Testis (tissue), 2 donors: ENCODE measurements at regions not wholly inside any gene's neighbourhood (a gene's known extent, or its start where the extent isn't known, plus 50 kb on each side); places are given as distances from the start of the nearest gene placed in this dataset.

ENCODE experiments used
- POLR2A ChIP-seq: fragments of 450-650 bp; IDR thresholded peaks from one replicate; pipeline ENCODE4 v1.6.1; 2017; ENCODE audit warnings: antibody characterized with exemption, mild to moderate bottlenecking, moderate library complexity
- TF ChIP-seq, protein P1 (sequence below), 3 experiments: fragments of 450-650 bp in 2 of 3; fragments of 200-600 bp in 1 of 3; sonication (generic) in 1 of 3; IDR thresholded peaks; one replicate each; pipeline ENCODE4 v1.5.1; 2016 to 2019; ENCODE audit warnings: antibody characterized with exemption in 3 of 3, mild to moderate bottlenecking in 2 of 3, moderate library complexity in 1 of 3

DNA sequence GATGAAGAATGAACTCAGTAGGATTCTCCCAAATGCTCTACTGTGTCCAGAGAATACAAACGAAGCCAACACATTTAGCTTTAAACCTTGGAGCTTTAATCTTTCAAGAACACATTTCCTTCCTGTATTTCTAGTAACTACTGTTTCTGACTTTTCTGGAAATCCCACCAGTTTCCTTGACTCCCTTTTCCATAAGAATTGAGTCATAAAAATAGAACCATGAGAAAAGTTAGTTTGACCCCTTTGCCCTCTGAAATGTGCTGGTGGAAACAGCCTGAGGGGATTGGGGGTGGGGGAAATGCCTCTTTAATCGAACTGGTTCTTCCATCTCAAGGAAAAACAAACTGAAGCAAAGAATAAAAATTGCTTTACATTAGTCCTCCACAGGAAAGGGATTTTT, 123.9 kb downstream of the TMEM17 start:
- no peak for TF ChIP-seq POLR2A
- TF ChIP-seq, protein P1, sequence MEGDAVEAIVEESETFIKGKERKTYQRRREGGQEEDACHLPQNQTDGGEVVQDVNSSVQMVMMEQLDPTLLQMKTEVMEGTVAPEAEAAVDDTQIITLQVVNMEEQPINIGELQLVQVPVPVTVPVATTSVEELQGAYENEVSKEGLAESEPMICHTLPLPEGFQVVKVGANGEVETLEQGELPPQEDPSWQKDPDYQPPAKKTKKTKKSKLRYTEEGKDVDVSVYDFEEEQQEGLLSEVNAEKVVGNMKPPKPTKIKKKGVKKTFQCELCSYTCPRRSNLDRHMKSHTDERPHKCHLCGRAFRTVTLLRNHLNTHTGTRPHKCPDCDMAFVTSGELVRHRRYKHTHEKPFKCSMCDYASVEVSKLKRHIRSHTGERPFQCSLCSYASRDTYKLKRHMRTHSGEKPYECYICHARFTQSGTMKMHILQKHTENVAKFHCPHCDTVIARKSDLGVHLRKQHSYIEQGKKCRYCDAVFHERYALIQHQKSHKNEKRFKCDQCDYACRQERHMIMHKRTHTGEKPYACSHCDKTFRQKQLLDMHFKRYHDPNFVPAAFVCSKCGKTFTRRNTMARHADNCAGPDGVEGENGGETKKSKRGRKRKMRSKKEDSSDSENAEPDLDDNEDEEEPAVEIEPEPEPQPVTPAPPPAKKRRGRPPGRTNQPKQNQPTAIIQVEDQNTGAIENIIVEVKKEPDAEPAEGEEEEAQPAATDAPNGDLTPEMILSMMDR (IDR thresholded peaks at IDR 0.05): no peak
